T-helper 1 cell treated with Interleukin-12 subunit alpha and Interleukin-12 subunit beta and Interleukin-4 antibody, amounts not matched to agents 30 ng/mL and 1 ng/mL, for 36 hours (primary cell): ENCODE measurements at regions not wholly inside any gene's neighbourhood (a gene's known extent, or its start where the extent isn't known, plus 50 kb on each side); places are given as distances from the start of the nearest gene placed in this dataset.
"Not testable (repeated sequence)": the region's sequence is repeated elsewhere in the genome, so short reads cannot be mapped to it uniquely, and the experiment has no call there.

ENCODE experiments used
- intact Hi-C: fragments of 100-400 bp; cut with micrococcal nuclease; formaldehyde crosslinking; loops from one replicate; pipeline ENCODE4 v1.15.1; 2024

GRCh38 chr4:138892483-138893407, 122.8 kb upstream of the NOCT start:
- intact Hi-C loops = no loop called here

GRCh38 chr4:138891631-138892031, 124.0 kb upstream of the NOCT start:
- intact Hi-C loops = no loop called here

GRCh38 chr4:138890891-138891570, 124.5 kb upstream of the NOCT start:
- intact Hi-C loops = no loop called here

DNA sequence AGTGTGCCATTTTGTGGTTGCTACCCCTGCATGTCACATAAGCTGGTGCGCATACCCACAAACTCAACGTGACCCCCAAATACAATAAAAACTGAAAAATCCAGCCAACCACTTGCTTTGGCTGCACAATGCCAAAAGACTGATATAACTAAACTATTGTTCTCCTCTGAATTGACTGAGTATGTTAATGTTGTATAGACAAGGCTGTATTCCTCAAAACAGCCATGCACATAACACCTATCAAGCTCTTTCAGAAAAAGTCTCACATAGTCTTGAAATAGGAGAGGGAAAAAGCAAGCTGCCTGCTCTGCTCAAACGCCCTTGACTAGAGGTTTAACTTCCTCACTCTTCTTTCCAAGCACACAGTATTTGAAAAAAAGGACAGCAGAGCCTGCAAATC, 126.4 kb upstream of the NOCT start:
- intact Hi-C loops = no loop called here

GRCh38 chr4:138887741-138888140, 127.8 kb upstream of the NOCT start:
- intact Hi-C loops = no loop called here

GRCh38 chr4:138887341-138887740, 128.2 kb upstream of the NOCT start:
- intact Hi-C loops = no loop called here

- intact Hi-C loops = no loop called here
These were observed 135.8 kb upstream of the NOCT start for GRCh38 chr4:138879757-138880156.

- intact Hi-C loops = no loop called here
These were observed 139.5 kb upstream of the NOCT start for GRCh38 chr4:138875891-138876608.

- intact Hi-C loops = loop anchor here (1.0 to 5.0 kb wide), 4 partner anchors 48 to 836 kb away; no protein-coding TSS in a partner anchor
These were observed 144.1 kb upstream of the NOCT start for GRCh38 chr4:138871555-138871875.

GRCh38 chr4:138870737-138871554, 144.6 kb upstream of the NOCT start:
- intact Hi-C loops = loop anchor here (1.0 to 5.0 kb wide), 4 partner anchors 48 to 836 kb away; no protein-coding TSS in a partner anchor

DNA sequence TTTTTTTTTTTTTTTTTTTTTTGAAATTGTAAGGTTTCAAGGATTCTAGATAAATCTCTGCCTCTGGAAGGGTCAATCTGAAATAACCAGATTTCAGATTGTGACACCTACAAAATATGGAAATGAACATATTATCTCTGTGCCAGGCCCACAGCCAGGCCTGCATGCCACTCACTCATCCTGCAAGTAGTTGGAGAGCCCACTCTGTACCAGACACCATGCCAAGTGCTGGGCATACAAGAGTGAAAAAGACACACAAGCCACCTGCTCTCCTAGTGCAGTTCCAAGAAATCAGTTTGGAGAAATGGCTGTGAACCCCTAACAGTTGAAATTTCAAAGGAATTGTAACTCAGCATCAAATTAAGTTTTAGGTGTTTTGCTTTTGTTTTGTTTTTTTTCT, 145.9 kb upstream of the NOCT start:
- intact Hi-C loops = loop anchor here (5.0 kb wide), 1 partner anchor 777 kb away; no protein-coding TSS in a partner anchor

- intact Hi-C loops = no loop called here
These were observed 146.4 kb upstream of the NOCT start for GRCh38 chr4:138869165-138869564.

- intact Hi-C loops = no loop called here
These were observed 147.0 kb upstream of the NOCT start for GRCh38 chr4:138868562-138868961.

- intact Hi-C loops = no loop called here
These were observed 148.2 kb upstream of the NOCT start for GRCh38 chr4:138867404-138867803.

DNA sequence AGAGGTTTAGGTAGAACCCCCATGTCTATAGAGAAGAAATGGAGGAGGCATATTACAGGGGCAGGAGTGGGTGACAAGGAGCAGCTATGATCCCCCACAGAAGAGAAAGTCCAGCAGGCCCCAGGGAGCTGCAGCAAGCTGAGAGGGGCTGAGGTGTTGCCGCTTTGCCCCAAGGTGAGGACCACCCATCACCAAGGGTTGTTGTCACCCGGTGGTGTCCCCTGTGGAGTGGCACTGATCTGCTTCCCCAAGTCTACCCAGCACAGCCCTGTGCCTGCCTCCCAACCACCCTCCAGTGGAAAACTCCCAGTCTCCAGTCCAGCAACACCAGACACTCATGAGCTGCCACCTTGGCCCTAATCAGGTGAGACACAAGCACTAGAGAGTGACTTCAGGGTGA, 149.3 kb upstream of the NOCT start:
- intact Hi-C loops = no loop called here

- intact Hi-C loops = no loop called here
These were observed 149.8 kb upstream of the NOCT start for GRCh38 chr4:138865765-138866164.

- intact Hi-C loops = no loop called here
These were observed 150.4 kb upstream of the NOCT start for GRCh38 chr4:138864961-138865720.

- intact Hi-C loops = no loop called here
These were observed 152.4 kb upstream of the NOCT start for GRCh38 chr4:138863160-138863559.

GRCh38 chr4:138861135-138861534, 154.4 kb upstream of the NOCT start:
- intact Hi-C loops = no loop called here

DNA sequence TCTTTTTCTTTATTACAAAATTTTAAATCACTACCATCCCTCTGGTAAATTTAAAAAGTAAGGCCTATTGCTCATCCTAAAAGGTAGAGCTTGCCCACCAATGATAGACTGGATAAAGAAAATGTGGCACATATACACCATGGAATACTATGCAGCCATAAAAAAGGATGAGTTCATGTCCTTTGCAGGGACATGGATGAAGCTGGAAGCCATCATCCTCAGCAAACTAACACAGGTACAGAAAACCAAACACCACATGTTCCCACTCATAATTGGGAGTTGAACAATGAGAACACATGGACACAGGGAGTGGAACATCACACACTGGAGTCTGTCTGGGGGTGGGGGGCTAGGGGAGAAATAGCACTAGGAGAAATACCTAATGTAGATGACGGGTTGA, 155.2 kb upstream of the NOCT start:
- intact Hi-C loops = not testable (repeated sequence)
